HL-60/S4 (cell line): ENCODE measurements at regions not wholly inside any gene's neighbourhood (a gene's known extent, or its start where the extent isn't known, plus 50 kb on each side); places are given as distances from the start of the nearest gene placed in this dataset.

Source experiments
- in situ Hi-C: fragments of 300-500 bp; cut with MboI; formaldehyde crosslinking; loops from 2 replicates; pipeline ENCODE4 v1.14.3; 2022; ENCODE audit warnings: low sequenced_read_pairs

DNA sequence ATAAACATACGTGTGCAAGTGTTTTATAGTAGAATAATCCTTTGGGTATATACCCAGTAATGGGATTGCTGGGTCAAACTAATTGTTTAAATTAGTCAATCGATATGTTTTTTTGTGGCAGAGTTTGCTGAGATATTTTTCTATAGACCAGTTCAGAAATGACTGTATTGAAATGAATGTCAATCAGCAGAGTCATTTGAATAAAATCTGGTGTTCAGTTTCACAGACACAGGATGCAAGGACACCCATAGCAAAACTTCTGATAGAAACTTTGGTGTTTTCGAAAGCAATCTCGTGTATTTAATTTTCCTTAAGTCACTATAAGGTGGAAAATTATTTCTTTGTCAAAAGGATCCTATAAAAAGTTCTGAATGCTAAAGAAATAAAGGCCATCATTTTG is 434.4 kb downstream of the RAP2B start:
- in situ Hi-C loops = loop anchor here (25.0 kb wide), 1 partner anchor 559 kb away; no protein-coding TSS in a partner anchor

DNA sequence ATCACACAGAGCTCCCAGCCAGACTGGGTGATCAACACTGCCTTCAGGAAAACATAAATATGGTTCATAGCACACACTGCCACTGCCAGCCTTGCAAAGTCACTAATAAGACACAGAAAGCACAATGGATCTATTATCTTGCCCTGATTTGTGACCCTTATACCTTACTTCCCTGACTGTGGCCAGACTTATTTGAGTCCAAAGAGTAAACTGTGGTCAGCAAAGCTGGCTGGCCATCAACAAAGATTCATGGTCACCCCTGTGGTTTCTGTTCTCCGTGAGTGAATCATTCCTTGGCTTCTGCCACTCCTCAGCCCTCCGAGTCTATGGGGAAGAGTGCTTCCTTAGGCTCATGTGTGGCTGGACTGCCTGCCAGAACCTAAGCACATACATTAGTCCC is 437.7 kb downstream of the RAP2B start:
- in situ Hi-C loops = loop anchor here (25.0 kb wide), 1 partner anchor 562 kb away; no protein-coding TSS in a partner anchor

DNA sequence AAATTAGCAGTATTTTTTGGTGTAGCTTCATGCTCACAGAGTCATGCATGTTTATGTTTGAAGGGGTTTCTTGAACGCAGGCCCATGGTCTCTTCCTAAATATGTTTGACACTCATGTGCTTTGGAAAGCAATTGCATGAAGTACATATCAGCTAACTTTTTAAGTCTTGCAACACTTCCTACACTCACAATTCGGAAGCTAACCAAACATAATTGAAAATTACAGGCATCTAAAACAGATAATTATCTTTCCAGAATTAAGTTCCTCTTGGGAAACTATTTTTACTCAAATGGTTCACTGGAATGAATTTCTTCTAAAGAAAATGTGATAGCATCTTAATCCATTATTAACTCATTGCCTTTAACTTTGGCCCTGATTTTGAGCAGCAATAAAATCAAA is 438.9 kb downstream of the RAP2B start:
- in situ Hi-C loops = no loop called here

DNA sequence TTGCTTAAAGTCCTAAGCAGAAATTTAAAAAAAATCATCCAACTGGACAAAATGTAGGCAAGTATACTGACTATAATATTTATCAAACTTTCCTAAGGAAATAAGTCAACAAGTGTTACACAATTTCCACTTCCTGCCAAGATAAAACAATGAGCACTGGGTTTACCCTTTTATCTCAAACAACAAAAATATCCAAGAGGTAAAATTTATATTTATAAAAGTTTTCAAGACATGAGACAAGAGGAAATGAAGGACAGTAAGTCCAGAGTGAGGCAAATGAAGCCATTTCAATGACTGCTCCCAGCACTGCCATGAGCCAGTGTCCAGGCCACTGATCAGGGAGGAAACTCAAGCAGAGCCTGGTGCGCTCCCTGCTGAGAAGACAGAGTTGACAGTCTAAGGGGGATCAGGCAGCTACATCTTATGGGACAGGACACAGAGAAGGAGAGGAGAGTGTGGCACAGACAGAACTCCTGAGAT is 439.4 kb downstream of the RAP2B start:
- in situ Hi-C loops = no loop called here

DNA sequence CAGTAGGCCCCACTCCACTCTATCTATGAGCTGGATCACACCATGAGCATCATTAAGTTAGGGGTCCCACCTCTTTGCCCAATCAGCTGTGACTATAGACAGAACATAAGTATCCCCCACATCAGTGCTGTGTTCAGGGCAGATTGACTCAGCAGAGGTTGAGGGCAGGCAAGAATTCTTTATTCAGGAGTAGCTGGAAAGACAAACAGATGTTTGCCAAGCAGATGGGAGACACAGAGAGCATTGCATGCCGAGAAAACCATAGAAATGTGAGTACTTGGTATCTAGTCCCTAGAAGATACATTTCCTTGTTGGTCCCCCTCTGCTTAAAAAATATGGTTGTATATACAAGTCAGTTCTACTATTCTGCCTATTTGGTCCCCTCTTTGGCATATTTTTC is 440.8 kb downstream of the RAP2B start:
- in situ Hi-C loops = no loop called here

DNA sequence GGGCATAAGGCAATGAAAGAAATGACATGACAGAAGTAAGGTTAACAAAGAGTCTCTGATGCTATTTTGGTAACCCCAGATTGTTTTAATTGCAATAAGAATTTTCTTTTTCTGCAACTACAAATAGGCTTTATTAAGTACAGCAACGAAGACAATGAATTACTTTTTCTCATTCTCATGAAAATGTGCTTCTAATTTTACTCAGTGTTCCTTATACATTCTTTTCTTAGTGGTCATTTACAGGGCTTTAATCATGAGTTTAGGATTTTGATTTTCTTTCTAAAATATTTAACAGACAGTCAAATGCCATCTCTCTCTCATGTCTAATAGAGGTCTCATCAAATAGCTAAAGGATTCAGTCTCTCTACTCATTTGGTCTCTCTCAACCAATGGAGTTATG is 452.1 kb downstream of the RAP2B start:
- in situ Hi-C loops = no loop called here

- in situ Hi-C loops = no loop called here
These were observed 452.5 kb downstream of the RAP2B start for GRCh38 chr3:153614563-153614962.

DNA sequence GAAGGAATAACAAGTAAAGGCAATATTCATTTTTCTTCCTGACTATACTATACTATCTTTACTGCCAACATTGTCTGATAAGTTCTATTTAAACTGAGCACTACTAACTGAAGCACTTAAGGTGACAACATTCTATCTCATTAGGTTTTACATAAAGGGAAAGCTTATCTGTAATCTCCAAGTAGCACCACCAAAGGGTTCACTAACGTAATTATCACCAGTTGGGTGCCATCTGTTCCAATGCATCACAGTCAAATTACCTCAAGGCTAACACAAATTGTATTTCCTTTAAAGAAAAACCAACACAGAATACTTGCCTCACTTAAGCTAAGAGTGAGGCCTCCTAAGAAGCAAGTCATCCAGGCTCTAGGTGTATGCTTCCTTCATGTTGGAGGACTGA is 453.8 kb downstream of the RAP2B start:
- in situ Hi-C loops = no loop called here

DNA sequence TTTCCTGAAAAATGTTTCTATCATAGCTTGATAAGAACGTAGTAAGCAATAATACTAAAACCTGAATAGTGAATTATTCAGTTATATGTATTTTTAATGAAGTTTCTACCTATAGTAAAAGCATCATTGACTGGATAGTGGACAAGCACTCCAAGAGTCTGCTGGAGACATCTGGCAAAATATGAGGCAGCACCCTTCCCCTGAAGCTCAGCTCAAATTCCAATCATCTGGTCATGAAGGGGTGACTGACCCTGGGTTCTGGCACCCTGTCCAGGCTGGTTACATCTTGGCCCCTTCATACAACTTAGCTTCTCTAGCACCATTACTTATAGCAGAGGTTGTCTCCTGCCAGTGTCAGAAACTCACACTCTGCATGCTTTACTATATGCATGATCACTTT is 455.4 kb downstream of the RAP2B start:
- in situ Hi-C loops = no loop called here

DNA sequence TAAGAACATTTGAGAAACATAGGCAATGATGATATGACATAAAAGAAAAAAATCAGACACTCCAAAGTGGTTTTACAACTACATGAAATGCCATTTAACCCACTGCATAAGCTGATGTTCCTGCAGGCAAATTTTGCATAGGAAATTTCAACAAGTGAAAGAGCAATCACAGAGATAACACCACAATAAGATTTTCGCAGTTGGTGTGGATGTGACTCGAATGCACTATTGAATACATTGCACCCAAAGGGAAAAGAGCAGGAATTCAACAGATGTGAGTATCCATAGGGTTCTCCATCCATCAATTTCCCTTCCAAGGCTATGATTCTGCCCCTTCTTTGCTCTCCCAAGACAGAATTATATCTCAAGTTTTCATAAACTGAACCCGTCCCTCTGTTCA is 456.1 kb downstream of the RAP2B start:
- in situ Hi-C loops = no loop called here

GRCh38 chr3:153619268-153619667 is 457.2 kb downstream of the RAP2B start:
- in situ Hi-C loops = no loop called here

DNA sequence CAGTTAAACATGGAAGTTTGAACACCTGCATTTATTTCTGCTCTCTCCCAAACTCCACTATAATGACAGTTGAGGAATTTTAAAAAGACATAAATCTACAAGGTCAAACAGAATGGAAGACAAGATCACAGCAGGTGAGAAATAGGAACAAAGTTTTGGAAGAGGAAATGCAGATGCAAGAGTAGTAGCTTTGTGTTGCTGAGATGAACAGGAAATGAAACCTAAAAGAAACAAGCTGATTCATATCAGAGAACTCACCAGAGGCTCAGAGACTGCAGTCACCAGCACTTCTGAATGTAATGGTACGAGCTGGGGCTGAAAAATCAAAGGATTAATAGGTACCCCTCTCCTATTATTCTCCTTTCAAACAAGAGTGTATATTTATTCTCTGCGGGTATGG is 459.9 kb downstream of the RAP2B start:
- in situ Hi-C loops = no loop called here

DNA sequence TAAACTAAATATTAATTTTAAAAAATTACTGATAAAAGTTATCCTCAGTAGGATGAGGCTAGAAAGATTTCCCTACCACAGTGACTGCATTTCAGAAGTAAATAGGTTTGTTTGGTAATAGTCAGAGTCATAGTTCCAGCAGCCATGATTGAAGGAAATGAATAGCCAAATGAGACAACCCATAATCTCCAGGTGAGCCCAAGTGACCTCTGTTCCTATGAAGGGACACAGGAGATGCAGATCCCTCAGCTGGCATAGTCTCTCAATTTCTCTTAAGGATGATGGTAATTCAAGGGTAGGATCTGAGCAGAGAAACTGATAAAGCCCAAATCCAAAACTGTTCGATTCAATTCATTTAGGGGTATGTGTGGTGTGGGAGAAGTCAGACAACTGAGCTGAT is 461.8 kb downstream of the RAP2B start:
- in situ Hi-C loops = no loop called here

DNA sequence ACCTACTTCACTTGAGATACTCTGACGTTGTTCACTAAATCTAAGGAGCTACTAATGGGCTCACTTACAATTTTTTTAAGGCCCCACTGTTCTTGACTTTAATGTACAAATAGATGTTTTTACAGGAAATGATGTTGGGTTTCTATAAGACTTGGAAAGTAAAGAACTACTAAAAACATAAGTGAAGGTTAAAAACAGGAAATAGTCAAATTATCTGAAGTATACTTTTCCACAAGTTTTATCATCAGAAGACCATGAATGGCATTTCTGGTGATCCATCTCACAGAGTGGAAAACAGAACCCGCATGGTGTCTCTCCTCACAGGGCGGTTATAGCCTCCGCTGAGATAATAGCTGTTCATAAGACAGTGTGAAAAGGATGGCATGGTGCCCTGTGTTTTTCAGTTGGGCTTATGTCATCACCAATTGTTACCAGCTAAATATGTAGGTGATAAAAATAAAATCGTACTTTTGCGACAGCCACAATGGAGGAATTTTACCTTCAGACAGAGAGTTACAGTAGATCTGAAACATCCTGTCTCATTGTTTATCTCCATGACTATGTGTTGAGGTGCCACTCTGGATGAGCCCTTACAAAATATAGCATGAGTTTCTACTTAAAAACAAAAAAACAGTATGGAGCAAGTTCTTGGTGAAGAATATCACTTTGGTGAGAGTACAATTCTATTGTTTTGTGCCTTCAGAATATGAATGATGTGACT is 462.4 kb downstream of the RAP2B start:
- in situ Hi-C loops = no loop called here

DNA sequence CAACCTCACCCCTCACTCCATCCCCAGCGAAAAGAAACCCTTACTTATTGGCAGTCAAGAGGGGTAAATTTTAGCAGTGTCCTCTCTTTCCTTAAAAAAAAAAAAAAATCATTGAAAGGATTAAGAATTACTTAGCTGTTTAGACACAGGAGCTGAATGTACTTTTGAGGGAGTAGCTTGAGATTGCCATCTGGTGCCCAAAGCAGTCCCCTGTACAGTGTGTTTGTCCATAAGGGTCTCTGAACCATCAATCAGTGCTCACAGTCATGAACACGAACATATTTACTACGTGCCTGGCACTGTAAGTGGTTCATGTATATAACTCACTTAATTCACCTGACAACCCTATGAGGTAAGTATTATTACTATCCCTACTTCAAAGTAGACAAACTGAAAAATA is 463.5 kb downstream of the RAP2B start:
- in situ Hi-C loops = no loop called here

DNA sequence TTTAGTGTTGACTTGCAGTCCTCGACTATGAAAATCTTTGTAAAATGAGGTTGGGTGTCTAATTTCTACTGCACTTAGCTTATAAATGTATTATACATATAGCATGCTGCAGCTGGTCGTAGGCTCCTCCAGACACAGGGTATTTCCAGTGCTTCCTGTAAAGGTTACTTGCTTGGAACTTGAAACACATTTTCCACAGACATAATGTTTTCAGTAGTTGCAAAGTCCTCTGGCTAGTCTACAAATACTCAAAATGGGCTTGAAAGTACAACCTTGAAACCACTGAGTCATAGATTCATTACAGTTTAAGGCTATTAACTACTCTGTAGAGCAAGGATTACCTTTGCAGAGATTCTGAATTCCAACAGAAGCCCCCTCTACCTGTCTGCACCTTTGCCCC is 464.1 kb downstream of the RAP2B start:
- in situ Hi-C loops = no loop called here

GRCh38 chr3:153628591-153628990 is 466.6 kb downstream of the RAP2B start:
- in situ Hi-C loops = no loop called here

GRCh38 chr3:153629148-153629547 is 467.1 kb downstream of the RAP2B start:
- in situ Hi-C loops = no loop called here

DNA sequence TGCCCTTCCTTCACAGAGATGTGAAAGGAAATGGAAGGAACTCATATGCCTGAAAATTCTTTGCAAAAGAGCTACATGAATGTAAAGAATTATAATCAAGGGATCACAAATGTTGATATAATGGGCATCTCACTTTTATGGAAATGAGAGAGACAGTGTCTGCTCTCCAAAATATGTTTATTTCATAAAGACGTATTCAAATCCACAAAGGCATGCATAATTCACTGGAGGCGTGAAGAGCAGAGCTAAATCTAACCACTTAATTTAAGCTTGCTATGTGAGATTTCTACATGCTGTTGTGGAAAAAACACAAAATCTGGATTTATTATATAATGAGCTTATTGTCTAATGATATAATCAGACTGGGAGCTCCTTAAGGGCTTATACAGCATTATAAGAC is 469.1 kb downstream of the RAP2B start:
- in situ Hi-C loops = no loop called here

- in situ Hi-C loops = no loop called here
These were observed 469.6 kb downstream of the RAP2B start for GRCh38 chr3:153631664-153632063.

DNA sequence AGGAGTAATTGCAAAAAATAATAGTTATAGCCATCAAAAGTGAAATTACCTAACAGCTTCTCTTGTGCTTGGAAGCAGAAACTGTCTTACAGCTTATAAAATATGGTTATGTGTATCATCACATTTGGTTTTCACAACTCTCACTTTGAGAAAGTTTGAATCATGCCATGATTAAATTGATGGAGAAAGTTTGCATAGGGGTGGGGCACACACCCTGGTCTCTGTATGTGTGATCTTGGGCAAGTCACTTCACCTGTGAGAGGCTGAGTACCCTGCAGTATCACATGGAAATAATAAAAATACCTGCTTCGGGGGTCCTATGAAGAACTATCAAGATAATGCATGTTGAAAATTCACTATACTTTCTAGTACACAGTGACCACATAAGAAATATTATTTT is 471.4 kb downstream of the RAP2B start:
- in situ Hi-C loops = no loop called here

- in situ Hi-C loops = no loop called here
These were observed 472.7 kb downstream of the RAP2B start for GRCh38 chr3:153634683-153635082.

GRCh38 chr3:153639631-153640030 is 477.6 kb downstream of the RAP2B start:
- in situ Hi-C loops = no loop called here
